BLaER1 treated with 17β-estradiol and CSF1 and Interleukin-3, amounts not matched to agents 10 nM and 100 nM (cell line): ENCODE measurements at regions not wholly inside any gene's neighbourhood (a gene's known extent, or its start where the extent isn't known, plus 50 kb on each side); places are given as distances from the start of the nearest gene placed in this dataset.

Source experiments
- H3K27ac ChIP-seq, 11 experiments: shearing (Covaris generic); formaldehyde crosslinking; 2 replicates each; pipeline ENCODE4 v1.8.1; 2022
- H3K27me3 ChIP-seq, 11 experiments: shearing (Covaris generic); formaldehyde crosslinking; 2 replicates each; pipeline ENCODE4 v1.8.1; 2022
- H3K36me3 ChIP-seq, 11 experiments: shearing (Covaris generic); formaldehyde crosslinking; 2 replicates each; pipeline ENCODE4 v1.8.1; 2022
- H3K4me1 ChIP-seq, 10 experiments: shearing (Covaris generic); formaldehyde crosslinking; 2 replicates each; pipeline ENCODE4 v1.8.1; 2022
- H3K4me2 ChIP-seq, 11 experiments: shearing (Covaris generic); formaldehyde crosslinking; 2 replicates each; pipeline ENCODE4 v1.8.1; 2022
- H3K4me3 ChIP-seq, 10 experiments: shearing (Covaris generic); formaldehyde crosslinking; 2 replicates each; pipeline ENCODE4 v1.8.1; 2022
- H3K9ac ChIP-seq, 11 experiments: shearing (Covaris generic); formaldehyde crosslinking; 2 replicates each; pipeline ENCODE4 v1.8.1; 2022
- H3K9me3 ChIP-seq, 11 experiments: shearing (Covaris generic); formaldehyde crosslinking; replicated peaks in 1 of 11; 2 replicates each; pipeline ENCODE4 v1.8.1; 2022
- H4K20me1 ChIP-seq, 11 experiments: shearing (Covaris generic); formaldehyde crosslinking; 2 replicates each; pipeline ENCODE4 v1.8.1; 2022
- Cebpa-rat ChIP-seq, 11 experiments: shearing (Covaris generic); IDR thresholded peaks; 2 replicates each; pipeline ENCODE4 v1.8.1; 2022

GRCh38 chr6:100322886-100323285 is 141.8 kb downstream of the SIM1 start:
- no peak for TF ChIP-seq Cebpa-rat (IDR thresholded peaks at IDR 0.05)
- no peak overlapping the region for H3K27ac ChIP-seq

GRCh38 chr6:100320686-100321085 is 144.0 kb downstream of the SIM1 start:
- Histone ChIP-seq H3K4me1 (no peaks in the 10 kb centered on the region), H3K9ac (no peak overlapping the region), H3K27ac (no peak overlapping the region), H3K27me3 (no peaks in the 10 kb centered on the region), H3K4me2 (no peak overlapping the region), H3K36me3 (no peaks in the 10 kb centered on the region), H3K9me3 (no peaks in the 10 kb centered on the region), H3K4me3 (no peak overlapping the region), H4K20me1 (no peaks in the 10 kb centered on the region)
- no peak for TF ChIP-seq Cebpa-rat (IDR thresholded peaks at IDR 0.05)

More at GRCh38 chr6:100322886-100323285, 141.8 kb downstream of the SIM1 start:
- no peak overlapping the region for H3K4me3 ChIP-seq
- no peaks in the 10 kb centered on the region for H4K20me1 ChIP-seq
- H3K4me2 ChIP-seq: no peak overlapping the region
- no peak overlapping the region for H3K9ac ChIP-seq
- H3K4me1 ChIP-seq: no peaks in the 10 kb centered on the region
- no peaks in the 10 kb centered on the region for H3K9me3 ChIP-seq
- H3K36me3 ChIP-seq: no peaks in the 10 kb centered on the region
- no peaks in the 10 kb centered on the region for H3K27me3 ChIP-seq

- H4K20me1 ChIP-seq: no peaks in the 10 kb centered on the region
- H3K9me3 ChIP-seq: no peaks in the 10 kb centered on the region
- no peak overlapping the region for H3K4me2 ChIP-seq
- no peak overlapping the region for H3K4me3 ChIP-seq
- no peak overlapping the region for H3K9ac ChIP-seq
- H3K27ac ChIP-seq: no peak overlapping the region
- peaks cover 0 to 10% (median 7%) of the 10 kb centered on the region in 10 experiments; a peak in 8 of 20 replicates for H3K4me1 ChIP-seq
- no peak for TF ChIP-seq Cebpa-rat (IDR thresholded peaks at IDR 0.05)
- no peaks in the 10 kb centered on the region for H3K27me3 ChIP-seq
- H3K36me3 ChIP-seq: no peaks in the 10 kb centered on the region
Measured at GRCh38 chr6:100317031-100317430, 147.7 kb downstream of the SIM1 start.

GRCh38 chr6:100314186-100314585 is 150.5 kb downstream of the SIM1 start:
- Histone ChIP-seq H3K4me3 (no peak overlapping the region), H3K36me3 (no peaks in the 10 kb centered on the region), H3K9me3 (no peaks in the 10 kb centered on the region), H3K9ac (no peak overlapping the region), H3K27me3 (no peaks in the 10 kb centered on the region), H3K27ac (no peak overlapping the region), H3K4me2 (no peak overlapping the region), H4K20me1 (no peaks in the 10 kb centered on the region), H3K4me1 (peaks cover 0 to 10% (median 7%) of the 10 kb centered on the region in 10 experiments; a peak in 8 of 20 replicates)
- TF ChIP-seq Cebpa-rat (IDR thresholded peaks at IDR 0.05): no peak

- no peak overlapping the region for H3K4me2 ChIP-seq
- no peak overlapping the region for H3K4me3 ChIP-seq
- TF ChIP-seq Cebpa-rat (IDR thresholded peaks at IDR 0.05): no peak
- H3K27me3 ChIP-seq: no peaks in the 10 kb centered on the region
- H3K36me3 ChIP-seq: no peaks in the 10 kb centered on the region
- no peak overlapping the region for H3K27ac ChIP-seq
- no peak overlapping the region for H3K9ac ChIP-seq
- no peaks in the 10 kb centered on the region for H4K20me1 ChIP-seq
- H3K4me1 ChIP-seq: peaks cover 0 to 10% (median 7%) of the 10 kb centered on the region in 10 experiments; a peak in 8 of 20 replicates
- H3K9me3 ChIP-seq: no peaks in the 10 kb centered on the region
Measured at GRCh38 chr6:100311707-100312251, 152.9 kb downstream of the SIM1 start.

GRCh38 chr6:100309174-100309573 is 155.5 kb downstream of the SIM1 start:
- Histone ChIP-seq H3K4me3 (no peak overlapping the region), H3K9me3 (no peaks in the 10 kb centered on the region), H3K27ac (no peak overlapping the region), H3K27me3 (no peaks in the 10 kb centered on the region), H3K9ac (no peak overlapping the region), H3K36me3 (no peaks in the 10 kb centered on the region), H4K20me1 (no peaks in the 10 kb centered on the region), H3K4me1 (peaks cover 0 to 10% (median 7%) of the 10 kb centered on the region in 10 experiments; a peak in 9 of 20 replicates), H3K4me2 (no peak overlapping the region)
- TF ChIP-seq Cebpa-rat (IDR thresholded peaks at IDR 0.05): no peak

- H3K27me3 ChIP-seq: no peaks in the 10 kb centered on the region
- H4K20me1 ChIP-seq: no peaks in the 10 kb centered on the region
- H3K9me3 ChIP-seq: no peaks in the 10 kb centered on the region
- no peak for TF ChIP-seq Cebpa-rat (IDR thresholded peaks at IDR 0.05)
- peaks cover 0 to 5% (median 0%) of the 10 kb centered on the region in 10 experiments; a peak in 3 of 20 replicates for H3K4me1 ChIP-seq
- H3K4me3 ChIP-seq: no peak overlapping the region
- no peaks in the 10 kb centered on the region for H3K36me3 ChIP-seq
- H3K27ac ChIP-seq: no peak overlapping the region
- no peak overlapping the region for H3K9ac ChIP-seq
- H3K4me2 ChIP-seq: no peak overlapping the region
Measured at GRCh38 chr6:100307561-100307960, 157.2 kb downstream of the SIM1 start.

- H3K27me3 ChIP-seq: no peaks in the 10 kb centered on the region
- H3K4me1 ChIP-seq: peaks cover 0 to 5% (median 0%) of the 10 kb centered on the region in 10 experiments; a peak in 1 of 20 replicates
- no peaks in the 10 kb centered on the region for H3K36me3 ChIP-seq
- no peaks in the 10 kb centered on the region for H3K9me3 ChIP-seq
- TF ChIP-seq Cebpa-rat (IDR thresholded peaks at IDR 0.05): no peak
- H3K27ac ChIP-seq: no peak overlapping the region
- no peak overlapping the region for H3K4me2 ChIP-seq
- no peak overlapping the region for H3K9ac ChIP-seq
- no peak overlapping the region for H3K4me3 ChIP-seq
- no peaks in the 10 kb centered on the region for H4K20me1 ChIP-seq
Measured at GRCh38 chr6:100305209-100305869, 159.4 kb downstream of the SIM1 start.

- H3K9me3 ChIP-seq: no peaks in the 10 kb centered on the region
- H3K4me3 ChIP-seq: no peak overlapping the region
- no peak overlapping the region for H3K4me2 ChIP-seq
- H3K27me3 ChIP-seq: no peaks in the 10 kb centered on the region
- no peaks in the 10 kb centered on the region for H4K20me1 ChIP-seq
- no peaks in the 10 kb centered on the region for H3K36me3 ChIP-seq
- TF ChIP-seq Cebpa-rat (IDR thresholded peaks at IDR 0.05): no peak
- H3K9ac ChIP-seq: no peak overlapping the region
- H3K4me1 ChIP-seq: peaks cover 0 to 5% (median 0%) of the 10 kb centered on the region in 10 experiments; a peak in 1 of 20 replicates
- no peak overlapping the region for H3K27ac ChIP-seq
Measured at GRCh38 chr6:100304575-100304974, 160.1 kb downstream of the SIM1 start.

GRCh38 chr6:100301731-100302130 is 163.0 kb downstream of the SIM1 start:
- peaks cover 0 to 5% (median 0%) of the 10 kb centered on the region in 10 experiments; a peak in 1 of 20 replicates for H3K4me1 ChIP-seq
- no peak overlapping the region for H3K4me2 ChIP-seq
- H3K27me3 ChIP-seq: no peaks in the 10 kb centered on the region
- no peak overlapping the region for H3K4me3 ChIP-seq
- H3K9ac ChIP-seq: no peak overlapping the region
- H3K36me3 ChIP-seq: no peaks in the 10 kb centered on the region
- TF ChIP-seq Cebpa-rat (IDR thresholded peaks at IDR 0.05): no peak
- H4K20me1 ChIP-seq: no peaks in the 10 kb centered on the region
- H3K27ac ChIP-seq: no peak overlapping the region
- H3K9me3 ChIP-seq: no peaks in the 10 kb centered on the region
